ENCODE measurements at regions not wholly inside any gene's neighbourhood (a gene's known extent, or its start where the extent isn't known, plus 50 kb on each side); places are given as distances from the start of the nearest gene placed in this dataset.

- Histone ChIP-seq H3K9me3 (no peaks in the 10 kb centered on the region), H3K4me3 (no peak overlapping the region), H3K36me3 (ENCODE audit: insufficient read depth in 1 of 2, low read depth in 1 of 2) (no peaks in the 10 kb centered on the region), H3K4me1 (peaks cover 6% of the 10 kb centered on the region), H3K27me3 (ENCODE audit: insufficient read depth in 3 of 3, low read length in 2 of 3) (no peaks in the 10 kb centered on the region), H3K27ac (no peak overlapping the region)
- ATAC-seq: no peak
- no peak for DNase-seq
- intact Hi-C loops (cut with DNase I): loop anchor here in 1 of 2 donors (10.0 kb wide), 1 partner anchor 153 kb away; no protein-coding TSS in a partner anchor
- no peak for TF ChIP-seq CTCF (IDR thresholded peaks at IDR 0.05)
- 90 to 93% (median 92%) methylated on average over 9 of the region's 9 CpGs for WGBS, 3 donors
Observed at GRCh38 chr17:31691251-31691905, 167.7 kb downstream of the COPRS start.

GRCh38 chr17:31690151-31690551, 168.9 kb downstream of the COPRS start:
- H3K9me3 ChIP-seq: no peaks in the 10 kb centered on the region
- WGBS, 3 donors: 93 to 98% (median 96%) methylated on average over 3 of the region's 3 CpGs
- ATAC-seq (no peak), DNase-seq (no peak)
- TF ChIP-seq CTCF (IDR thresholded peaks at IDR 0.05): no peak
- H3K27me3 ChIP-seq (ENCODE audit: insufficient read depth in 3 of 3, low read length in 2 of 3): no peaks in the 10 kb centered on the region
- H3K4me3 ChIP-seq: no peak overlapping the region
- H3K27ac ChIP-seq: no peak overlapping the region
- no peaks in the 10 kb centered on the region for H3K36me3 ChIP-seq (ENCODE audit: insufficient read depth in 1 of 2, low read depth in 1 of 2)
- H3K4me1 ChIP-seq: no peaks in the 10 kb centered on the region
- intact Hi-C loops (cut with DNase I): loop anchor here in 1 of 2 donors (10.0 kb wide), 1 partner anchor 155 kb away; no protein-coding TSS in a partner anchor

- ATAC-seq (no peak), DNase-seq (no peak)
- WGBS, 3 donors: 90 to 96% (median 94%) methylated on average over 1 of the region's 1 CpG
- no peaks in the 10 kb centered on the region for H3K4me1 ChIP-seq
- no peak for TF ChIP-seq CTCF (IDR thresholded peaks at IDR 0.05)
- H3K36me3 ChIP-seq (ENCODE audit: insufficient read depth in 1 of 2, low read depth in 1 of 2): no peaks in the 10 kb centered on the region
- H3K9me3 ChIP-seq: no peaks in the 10 kb centered on the region
- no peaks in the 10 kb centered on the region for H3K27me3 ChIP-seq (ENCODE audit: insufficient read depth in 3 of 3, low read length in 2 of 3)
- intact Hi-C loops (cut with DNase I): no loop called here
- no peak overlapping the region for H3K4me3 ChIP-seq
- H3K27ac ChIP-seq: no peak overlapping the region
Observed at GRCh38 chr17:31688701-31689100, 170.3 kb downstream of the COPRS start.

GRCh38 chr17:31687505-31688126, 171.4 kb downstream of the COPRS start:
- no peaks in the 10 kb centered on the region for H3K36me3 ChIP-seq (ENCODE audit: insufficient read depth in 1 of 2, low read depth in 1 of 2)
- DNase-seq (no peak), ATAC-seq (no peak)
- TF ChIP-seq CTCF (IDR thresholded peaks at IDR 0.05): no peak
- no peaks in the 10 kb centered on the region for H3K4me1 ChIP-seq
- no peak overlapping the region for H3K27ac ChIP-seq
- intact Hi-C loops (cut with DNase I): no loop called here
- 79 to 94% (median 81%) methylated on average over 6 of the region's 6 CpGs for WGBS, 3 donors
- H3K27me3 ChIP-seq (ENCODE audit: insufficient read depth in 3 of 3, low read length in 2 of 3): no peaks in the 10 kb centered on the region
- H3K4me3 ChIP-seq: no peak overlapping the region
- H3K9me3 ChIP-seq: no peaks in the 10 kb centered on the region

Measured in psoas muscle (tissue), 7 donors.